8988T (cell line): ENCODE measurements at regions not wholly inside any gene's neighbourhood (a gene's known extent, or its start where the extent isn't known, plus 50 kb on each side); places are given as distances from the start of the nearest gene placed in this dataset.

Experiments used
- DNase-seq: peaks from one replicate; pipeline ENCODE4 v3.0.0; 2011

GRCh38 chr22:27441706-27442475 is 359.7 kb downstream of the MN1 start:
- no peak for DNase-seq

- no peak for DNase-seq
Observed at GRCh38 chr22:27443306-27443705, 358.2 kb downstream of the MN1 start.

- DNase-seq = no peak
Observed at GRCh38 chr22:27445881-27446280, 355.7 kb downstream of the MN1 start.

GRCh38 chr22:27447289-27447688 is 354.3 kb downstream of the MN1 start:
- DNase-seq = no peak

- DNase-seq = no peak
Observed at GRCh38 chr22:27450448-27450847, 351.1 kb downstream of the MN1 start.

GRCh38 chr22:27452245-27452644 is 349.3 kb downstream of the MN1 start:
- no peak for DNase-seq

GRCh38 chr22:27452922-27453321 is 348.6 kb downstream of the MN1 start:
- no peak for DNase-seq

- DNase-seq = no peak
Observed at GRCh38 chr22:27453725-27454124, 347.8 kb downstream of the MN1 start.

GRCh38 chr22:27454807-27455450 is 346.6 kb downstream of the MN1 start:
- DNase-seq = no peak

- DNase-seq = no peak
Observed at GRCh38 chr22:27455526-27455925, 346.0 kb downstream of the MN1 start.

GRCh38 chr22:27456696-27457503 is 344.7 kb downstream of the MN1 start:
- peak; percentile 52 for DNase-seq

GRCh38 chr22:27459999-27460398 is 341.6 kb downstream of the MN1 start:
- DNase-seq = no peak

GRCh38 chr22:27460591-27461347 is 340.8 kb downstream of the MN1 start:
- no peak for DNase-seq

GRCh38 chr22:27461470-27461869 is 340.1 kb downstream of the MN1 start:
- DNase-seq = peak; percentile 53

GRCh38 chr22:27462190-27462589 is 339.4 kb downstream of the MN1 start:
- no peak for DNase-seq

- DNase-seq = no peak
Observed at GRCh38 chr22:27463121-27463660, 338.4 kb downstream of the MN1 start.

- DNase-seq = no peak
Observed at GRCh38 chr22:27466229-27466628, 335.3 kb downstream of the MN1 start.

GRCh38 chr22:27466778-27467438 is 334.6 kb downstream of the MN1 start:
- DNase-seq = no peak

GRCh38 chr22:27467711-27468110 is 333.8 kb downstream of the MN1 start:
- no peak for DNase-seq

- DNase-seq = no peak
Observed at GRCh38 chr22:27468712-27469111, 332.8 kb downstream of the MN1 start.

GRCh38 chr22:27470169-27470772 is 331.3 kb downstream of the MN1 start:
- DNase-seq = no peak

GRCh38 chr22:27472975-27473374 is 328.6 kb downstream of the MN1 start:
- DNase-seq = no peak
